Tibial artery (tissue), 4 donors: ENCODE measurements at regions not wholly inside any gene's neighbourhood (a gene's known extent, or its start where the extent isn't known, plus 50 kb on each side); places are given as distances from the start of the nearest gene placed in this dataset.

Experiments used
- DNase-seq, 2 donors: peaks; one replicate each; pipeline ENCODE4 v3.0.0-alpha.2; 2019
- H3K27ac ChIP-seq, 2 donors: fragments of 200-600 bp; sonication (generic) in 1 of 2; 1 replicate in 1 of 2; 2 replicates in 1 of 2; pipeline ENCODE4 v1.5.1; 2018 to 2019; ENCODE audit warnings: mild to moderate bottlenecking in 1 of 2
- H3K27me3 ChIP-seq, 2 donors: fragments of 200-600 bp; sonication (generic) in 1 of 2; one replicate each; pipeline versions ENCODE4 v1.5.1 to v1.6.0; 2016 to 2019
- H3K36me3 ChIP-seq, 3 donors: fragments of 200-600 bp; sonication (generic) in 2 of 3; one replicate each; pipeline ENCODE4 v1.5.1; 2016 to 2019; ENCODE audit warnings: mild to moderate bottlenecking in 2 of 3
- H3K4me1 ChIP-seq, 4 donors: fragments of 200-600 bp; sonication (generic) in 2 of 4; 1 replicate in 3 of 4; 2 replicates in 1 of 4; pipeline ENCODE4 v1.5.1; 2016 to 2019
- H3K4me3 ChIP-seq, 2 donors: fragments of 200-600 bp; sonication (generic) in 1 of 2; 1 replicate in 1 of 2; 2 replicates in 1 of 2; pipeline ENCODE4 v1.5.1; 2018 to 2019; ENCODE audit warnings: mild to moderate bottlenecking in 2 of 2
- H3K9me3 ChIP-seq, 3 donors: fragments of 200-600 bp; sonication (generic) in 1 of 3; one replicate each; pipeline ENCODE4 v1.5.1; 2016 to 2019
- intact Hi-C: fragments of 100-400 bp; cut with DNase I; formaldehyde crosslinking; loops from one replicate; pipeline ENCODE4 v1.15.0; 2023; ENCODE audit warnings: low total_unique reads
- TF ChIP-seq, protein P1 (sequence below), 2 experiments: fragments of 200-600 bp in 1 of 2; fragments of 450-650 bp in 1 of 2; IDR thresholded peaks; one replicate each; pipeline ENCODE4 v1.5.1; 2017 to 2019; ENCODE audit warnings: antibody characterized with exemption in 2 of 2, mild to moderate bottlenecking in 1 of 2, moderate library complexity in 1 of 2

DNA sequence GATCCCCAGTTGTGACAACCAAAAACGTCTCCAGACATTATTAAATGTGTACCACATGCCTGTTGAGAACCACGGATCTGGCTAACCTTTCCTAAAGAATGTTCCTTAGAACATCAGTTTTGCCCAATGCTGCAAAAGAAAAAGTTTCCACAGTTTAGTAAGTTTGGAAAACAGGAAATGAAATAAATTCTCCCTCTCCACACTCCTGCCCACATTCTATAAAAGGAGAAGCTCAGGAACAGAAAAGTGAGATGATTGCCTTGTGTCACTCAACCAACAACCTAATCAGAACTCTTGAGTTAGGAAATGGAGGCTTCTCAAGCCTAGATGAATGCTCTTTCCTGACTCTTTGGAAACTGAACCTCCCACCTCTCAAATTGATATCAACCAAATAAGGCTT lies 56.1 kb upstream of the NFE2L2 start:
- no peaks in the 10 kb centered on the region for H3K9me3 ChIP-seq
- peaks cover 4 to 7% (median 6%) of the 10 kb centered on the region in 3 donors for H3K36me3 ChIP-seq
- H3K4me1 ChIP-seq: no peaks in the 10 kb centered on the region
- no peak for DNase-seq
- peak overlapping the region; percentile 8 to 46 for H3K27ac ChIP-seq
- intact Hi-C loops: no loop called here
- no peak overlapping the region for H3K4me3 ChIP-seq
- H3K27me3 ChIP-seq: no peaks in the 10 kb centered on the region
- TF ChIP-seq, protein P1, sequence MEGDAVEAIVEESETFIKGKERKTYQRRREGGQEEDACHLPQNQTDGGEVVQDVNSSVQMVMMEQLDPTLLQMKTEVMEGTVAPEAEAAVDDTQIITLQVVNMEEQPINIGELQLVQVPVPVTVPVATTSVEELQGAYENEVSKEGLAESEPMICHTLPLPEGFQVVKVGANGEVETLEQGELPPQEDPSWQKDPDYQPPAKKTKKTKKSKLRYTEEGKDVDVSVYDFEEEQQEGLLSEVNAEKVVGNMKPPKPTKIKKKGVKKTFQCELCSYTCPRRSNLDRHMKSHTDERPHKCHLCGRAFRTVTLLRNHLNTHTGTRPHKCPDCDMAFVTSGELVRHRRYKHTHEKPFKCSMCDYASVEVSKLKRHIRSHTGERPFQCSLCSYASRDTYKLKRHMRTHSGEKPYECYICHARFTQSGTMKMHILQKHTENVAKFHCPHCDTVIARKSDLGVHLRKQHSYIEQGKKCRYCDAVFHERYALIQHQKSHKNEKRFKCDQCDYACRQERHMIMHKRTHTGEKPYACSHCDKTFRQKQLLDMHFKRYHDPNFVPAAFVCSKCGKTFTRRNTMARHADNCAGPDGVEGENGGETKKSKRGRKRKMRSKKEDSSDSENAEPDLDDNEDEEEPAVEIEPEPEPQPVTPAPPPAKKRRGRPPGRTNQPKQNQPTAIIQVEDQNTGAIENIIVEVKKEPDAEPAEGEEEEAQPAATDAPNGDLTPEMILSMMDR (IDR thresholded peaks at IDR 0.05): no peak

DNA sequence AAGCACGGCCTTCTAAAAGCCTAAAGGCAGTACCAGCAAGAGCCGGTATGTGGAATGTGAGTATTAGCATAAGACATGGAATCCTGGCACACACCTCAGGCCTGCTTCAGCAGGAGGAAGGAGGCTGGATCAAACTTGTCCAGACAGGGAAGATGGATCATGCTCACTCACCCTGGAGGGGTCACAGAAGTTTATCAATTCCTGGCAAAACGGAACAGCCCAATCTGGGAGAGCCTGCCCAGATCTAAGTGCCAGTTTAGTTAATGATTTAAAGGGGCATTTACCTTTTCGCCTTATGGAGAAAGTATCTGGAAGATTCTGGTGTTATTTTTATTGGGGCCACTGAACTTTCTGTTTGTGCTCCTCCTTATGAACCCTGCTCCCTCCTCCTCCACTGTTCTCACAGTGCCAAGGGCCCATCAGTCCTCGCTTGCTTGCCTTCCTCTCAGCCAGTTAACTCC lies 58.3 kb upstream of the NFE2L2 start:
- H3K27me3 ChIP-seq: no peaks in the 10 kb centered on the region
- TF ChIP-seq, protein P1 (IDR thresholded peaks at IDR 0.05): no peak
- no peak for DNase-seq
- no peaks in the 10 kb centered on the region for H3K9me3 ChIP-seq
- intact Hi-C loops: no loop called here
- peaks cover 4 to 7% (median 6%) of the 10 kb centered on the region in 3 donors for H3K36me3 ChIP-seq
- H3K27ac ChIP-seq: no peak overlapping the region
- H3K4me3 ChIP-seq: no peak overlapping the region
- H3K4me1 ChIP-seq: no peaks in the 10 kb centered on the region

DNA sequence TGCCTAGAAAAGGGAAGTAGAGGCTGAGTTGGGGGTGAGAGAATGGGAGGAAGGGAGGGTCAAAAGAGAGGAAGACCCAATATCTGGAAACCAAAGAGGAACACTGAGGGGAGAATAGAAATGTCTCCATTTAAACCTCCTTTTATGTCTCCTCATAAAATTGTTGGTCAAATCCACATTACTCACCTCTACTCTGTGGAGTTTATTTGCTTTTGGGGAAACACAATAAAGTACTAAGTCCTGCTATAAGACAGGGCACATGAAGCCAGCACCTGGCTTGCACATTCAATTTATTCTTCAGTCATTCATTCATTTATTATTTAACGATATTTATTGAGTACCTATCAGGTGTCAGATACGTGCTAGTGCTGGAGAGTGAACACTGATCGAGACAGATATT lies 60.3 kb upstream of the NFE2L2 start:
- Histone ChIP-seq H3K4me3 (no peak overlapping the region), H3K27me3 (no peaks in the 10 kb centered on the region), H3K36me3 (peaks cover 4 to 7% (median 6%) of the 10 kb centered on the region in 3 donors), H3K4me1 (no peaks in the 10 kb centered on the region), H3K9me3 (no peaks in the 10 kb centered on the region), H3K27ac (no peak overlapping the region)
- intact Hi-C loops: no loop called here
- DNase-seq: no peak
- TF ChIP-seq, protein P1 (IDR thresholded peaks at IDR 0.05): no peak

DNA sequence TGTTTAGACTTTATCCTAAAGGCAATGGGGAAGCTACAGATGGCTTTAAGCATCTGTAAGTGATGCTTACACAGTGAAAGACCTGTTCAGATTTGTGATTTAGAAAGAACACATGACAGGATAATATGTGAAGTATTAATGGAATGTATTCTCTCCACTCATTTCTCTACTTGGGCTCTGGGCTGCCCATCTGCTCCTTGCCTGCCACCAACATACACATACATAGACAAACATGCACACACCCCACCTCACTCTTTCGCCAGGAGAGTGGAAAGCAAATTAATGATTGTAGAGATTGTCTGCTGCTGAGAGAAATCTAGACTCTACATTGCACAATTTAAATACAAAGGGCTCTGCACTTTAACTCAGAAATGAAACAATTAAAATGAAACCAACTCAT lies 61.0 kb upstream of the NFE2L2 start:
- intact Hi-C loops: no loop called here
- no peak overlapping the region for H3K4me3 ChIP-seq
- DNase-seq: no peak
- no peaks in the 10 kb centered on the region for H3K27me3 ChIP-seq
- peaks cover 4 to 7% (median 6%) of the 10 kb centered on the region in 3 donors for H3K36me3 ChIP-seq
- TF ChIP-seq, protein P1 (IDR thresholded peaks at IDR 0.05): no peak
- no peaks in the 10 kb centered on the region for H3K9me3 ChIP-seq
- no peak overlapping the region for H3K27ac ChIP-seq
- H3K4me1 ChIP-seq: no peaks in the 10 kb centered on the region

DNA sequence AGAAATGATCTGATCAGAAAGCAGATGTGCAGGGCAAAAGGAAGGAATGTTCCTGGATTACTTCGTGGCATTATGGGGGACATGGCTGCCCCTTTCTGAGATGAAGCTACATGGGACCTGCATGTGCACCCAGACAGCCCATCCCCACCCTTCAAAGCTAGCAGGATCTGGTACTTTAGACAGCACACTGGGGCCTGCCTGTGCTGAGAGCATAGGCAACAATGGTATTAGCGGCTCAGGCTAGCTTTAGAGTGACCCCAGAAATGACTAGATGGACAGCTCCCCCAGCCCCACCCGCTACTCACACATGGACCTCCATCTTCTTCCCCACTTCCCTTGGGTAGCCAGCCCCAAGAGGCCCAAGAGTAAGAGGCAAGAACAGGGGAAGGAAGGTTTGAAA lies 61.5 kb upstream of the NFE2L2 start:
- TF ChIP-seq, protein P1 (IDR thresholded peaks at IDR 0.05): no peak

DNA sequence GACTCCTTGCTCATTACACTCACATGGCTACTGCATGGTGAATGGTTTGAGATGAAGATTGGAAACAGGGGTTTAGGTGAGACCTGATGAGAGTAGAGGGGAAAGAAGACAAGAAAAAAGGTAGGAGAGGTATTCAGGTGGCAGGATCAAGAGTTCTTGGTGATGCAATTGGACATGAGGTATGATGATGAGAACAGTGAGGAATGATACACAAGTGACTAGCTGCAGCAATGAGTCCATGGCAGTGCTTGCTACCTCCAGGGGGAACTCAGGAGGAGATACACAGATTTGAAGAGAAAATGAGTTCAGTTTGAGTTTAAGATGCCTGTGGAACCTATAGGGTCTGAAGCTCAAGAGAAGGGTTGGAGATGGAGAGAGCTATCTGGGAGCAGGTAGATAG lies 62.1 kb upstream of the NFE2L2 start:
- TF ChIP-seq, protein P1 (IDR thresholded peaks at IDR 0.05): no peak
- Histone ChIP-seq H3K27me3 (no peaks in the 10 kb centered on the region), H3K4me1 (peaks cover 0 to 2% (median 0%) of the 10 kb centered on the region in 4 donors), H3K27ac (no peak overlapping the region), H3K9me3 (no peaks in the 10 kb centered on the region), H3K36me3 (peaks cover 4 to 7% (median 6%) of the 10 kb centered on the region in 3 donors), H3K4me3 (no peak overlapping the region)
- intact Hi-C loops: no loop called here
- no peak for DNase-seq

More for the DNA sequence above, 61.5 kb upstream of the NFE2L2 start:
- no peaks in the 10 kb centered on the region for H3K4me1 ChIP-seq
- peaks cover 4 to 7% (median 6%) of the 10 kb centered on the region in 3 donors for H3K36me3 ChIP-seq
- no peaks in the 10 kb centered on the region for H3K27me3 ChIP-seq
- no peak overlapping the region for H3K27ac ChIP-seq
- no peak for DNase-seq
- H3K9me3 ChIP-seq: no peaks in the 10 kb centered on the region
- no peak overlapping the region for H3K4me3 ChIP-seq
- intact Hi-C loops: no loop called here
